Thyroid gland (tissue), 4 donors: ENCODE measurements at regions not wholly inside any gene's neighbourhood (a gene's known extent, or its start where the extent isn't known, plus 50 kb on each side); places are given as distances from the start of the nearest gene placed in this dataset.

Experiments used
- DNase-seq, 2 donors: peaks; one replicate each; pipeline ENCODE4 v3.0.0-alpha.2; 2019
- H3K27ac ChIP-seq, 3 donors: fragments of 200-600 bp; sonication (generic); 1 replicate in 2 of 3; 2 replicates in 1 of 3; pipeline ENCODE4 v1.5.1; 2016 to 2019; ENCODE audit warnings: mild to moderate bottlenecking in 1 of 3, moderate library complexity in 1 of 3
- H3K27me3 ChIP-seq: fragments of 200-600 bp; sonication (generic); one replicate; pipeline ENCODE4 v1.5.1; 2019
- H3K36me3 ChIP-seq, 2 donors: fragments of 200-600 bp; sonication (generic); one replicate each; pipeline ENCODE4 v1.5.1; 2016 to 2019
- H3K4me1 ChIP-seq, 2 donors: fragments of 200-600 bp; sonication (generic); one replicate each; pipeline ENCODE4 v1.5.1; 2017 to 2019
- H3K4me3 ChIP-seq, 3 donors: fragments of 200-600 bp; sonication (generic); replicated peaks in 1 of 3; 1 replicate in 2 of 3; 2 replicates in 1 of 3; pipeline ENCODE4 v1.5.1; 2016; ENCODE audit warnings: mild to moderate bottlenecking in 1 of 3
- H3K9me3 ChIP-seq: fragments of 200-600 bp; sonication (generic); one replicate; pipeline ENCODE4 v1.5.1; 2017
- POLR2A ChIP-seq, 2 donors: fragments of 450-650 bp; IDR thresholded peaks; one replicate each; pipeline ENCODE4 v1.6.1; 2017; ENCODE audit warnings: antibody characterized with exemption in 2 of 2, mild to moderate bottlenecking in 2 of 2, moderate library complexity in 1 of 2
- WGBS, 2 donors: methylation state at CpG; one replicate each; pipeline ENCODE4 v1.1.5; 2017; 5-methylcytosine and 5-hydroxymethylcytosine counted together
- intact Hi-C: fragments of 100-400 bp; cut with DNase I; formaldehyde crosslinking; loops from one replicate; pipeline ENCODE4 v1.15.1; 2023
- TF ChIP-seq, protein P1 (sequence below), 6 experiments: fragments of 200-600 bp in 3 of 6; fragments of 450-650 bp in 3 of 6; sonication (generic) in 3 of 6; IDR thresholded peaks; one replicate each; pipeline ENCODE4 v1.5.1; 2016 to 2019; ENCODE audit warnings: antibody characterized with exemption in 6 of 6, mild to moderate bottlenecking in 2 of 6, inconsistent platforms in 1 of 6, moderate library complexity in 1 of 6

- WGBS, 2 donors, result 63 to 72% methylated on average over 18 to 20 of the region's 20 CpGs
- H3K9me3 ChIP-seq, result no peaks in the 10 kb centered on the region
- H3K4me1 ChIP-seq, result no peaks in the 10 kb centered on the region
- no peak overlapping the region for H3K27ac ChIP-seq
- intact Hi-C loops, result no loop called here
- no peaks in the 10 kb centered on the region for H3K27me3 ChIP-seq
- no peaks in the 10 kb centered on the region for H3K36me3 ChIP-seq
- H3K4me3 ChIP-seq, result no peak overlapping the region
- no peak for DNase-seq
- TF ChIP-seq, protein P1, sequence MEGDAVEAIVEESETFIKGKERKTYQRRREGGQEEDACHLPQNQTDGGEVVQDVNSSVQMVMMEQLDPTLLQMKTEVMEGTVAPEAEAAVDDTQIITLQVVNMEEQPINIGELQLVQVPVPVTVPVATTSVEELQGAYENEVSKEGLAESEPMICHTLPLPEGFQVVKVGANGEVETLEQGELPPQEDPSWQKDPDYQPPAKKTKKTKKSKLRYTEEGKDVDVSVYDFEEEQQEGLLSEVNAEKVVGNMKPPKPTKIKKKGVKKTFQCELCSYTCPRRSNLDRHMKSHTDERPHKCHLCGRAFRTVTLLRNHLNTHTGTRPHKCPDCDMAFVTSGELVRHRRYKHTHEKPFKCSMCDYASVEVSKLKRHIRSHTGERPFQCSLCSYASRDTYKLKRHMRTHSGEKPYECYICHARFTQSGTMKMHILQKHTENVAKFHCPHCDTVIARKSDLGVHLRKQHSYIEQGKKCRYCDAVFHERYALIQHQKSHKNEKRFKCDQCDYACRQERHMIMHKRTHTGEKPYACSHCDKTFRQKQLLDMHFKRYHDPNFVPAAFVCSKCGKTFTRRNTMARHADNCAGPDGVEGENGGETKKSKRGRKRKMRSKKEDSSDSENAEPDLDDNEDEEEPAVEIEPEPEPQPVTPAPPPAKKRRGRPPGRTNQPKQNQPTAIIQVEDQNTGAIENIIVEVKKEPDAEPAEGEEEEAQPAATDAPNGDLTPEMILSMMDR (IDR thresholded peaks at IDR 0.05), result no peak
- TF ChIP-seq POLR2A (IDR thresholded peaks at IDR 0.05), result no peak
Observed at GRCh38 chr2:9692456-9693195, 61.8 kb upstream of the YWHAQ start.

DNA sequence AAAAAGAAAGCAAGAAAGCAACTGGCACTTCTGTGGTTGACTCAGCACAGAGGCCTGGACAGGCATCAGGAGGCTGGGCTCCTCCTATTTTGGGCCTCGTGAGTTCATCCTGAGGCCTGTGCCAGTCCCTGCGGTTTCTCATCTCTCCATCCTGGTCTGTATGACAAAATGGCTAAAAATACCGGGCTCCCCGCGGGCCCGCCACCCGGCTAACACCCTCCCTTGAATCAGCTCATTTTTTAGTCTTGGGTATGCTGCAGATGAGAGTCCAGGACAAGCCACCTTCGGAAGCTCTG lies 62.3 kb upstream of the YWHAQ start:
- intact Hi-C loops, result no loop called here
- H3K4me3 ChIP-seq, result no peak overlapping the region

GRCh38 chr2:9693646-9694045 lies 62.8 kb upstream of the YWHAQ start:
- no peak overlapping the region for H3K27ac ChIP-seq

More for the DNA sequence above, 62.3 kb upstream of the YWHAQ start:
- Histone ChIP-seq H3K9me3 (no peaks in the 10 kb centered on the region), H3K27me3 (no peaks in the 10 kb centered on the region), H3K4me1 (no peaks in the 10 kb centered on the region), H3K27ac (no peak overlapping the region), H3K36me3 (no peaks in the 10 kb centered on the region)
- 64 to 86% methylated on average over 8 of the region's 8 CpGs for WGBS, 2 donors
- TF ChIP-seq POLR2A (IDR thresholded peaks at IDR 0.05), result no peak
- TF ChIP-seq, protein P1 (IDR thresholded peaks at IDR 0.05), result no peak
- no peak for DNase-seq

GRCh38 chr2:9694661-9695234 lies 64.0 kb upstream of the YWHAQ start:
- no peaks in the 10 kb centered on the region for H3K36me3 ChIP-seq
- no peak for DNase-seq
- intact Hi-C loops, result no loop called here
- 81 to 91% methylated on average over 5 to 15 of the region's 17 CpGs for WGBS, 2 donors
- no peak overlapping the region for H3K4me3 ChIP-seq
- TF ChIP-seq, protein P1 (IDR thresholded peaks at IDR 0.05), result no peak
- TF ChIP-seq POLR2A (IDR thresholded peaks at IDR 0.05), result no peak
- no peak overlapping the region for H3K27ac ChIP-seq
- H3K9me3 ChIP-seq, result no peaks in the 10 kb centered on the region
- H3K4me1 ChIP-seq, result no peaks in the 10 kb centered on the region
- H3K27me3 ChIP-seq, result no peaks in the 10 kb centered on the region

More at GRCh38 chr2:9693646-9694045, 62.8 kb upstream of the YWHAQ start:
- 95 to 99% methylated on average over 16 of the region's 16 CpGs for WGBS, 2 donors
- no peaks in the 10 kb centered on the region for H3K4me1 ChIP-seq
- intact Hi-C loops, result no loop called here
- H3K4me3 ChIP-seq, result no peak overlapping the region
- H3K27me3 ChIP-seq, result no peaks in the 10 kb centered on the region
- no peak for DNase-seq
- no peaks in the 10 kb centered on the region for H3K9me3 ChIP-seq
- H3K36me3 ChIP-seq, result no peaks in the 10 kb centered on the region
- TF ChIP-seq POLR2A (IDR thresholded peaks at IDR 0.05), result no peak
- TF ChIP-seq, protein P1 (IDR thresholded peaks at IDR 0.05), result no peak

DNA sequence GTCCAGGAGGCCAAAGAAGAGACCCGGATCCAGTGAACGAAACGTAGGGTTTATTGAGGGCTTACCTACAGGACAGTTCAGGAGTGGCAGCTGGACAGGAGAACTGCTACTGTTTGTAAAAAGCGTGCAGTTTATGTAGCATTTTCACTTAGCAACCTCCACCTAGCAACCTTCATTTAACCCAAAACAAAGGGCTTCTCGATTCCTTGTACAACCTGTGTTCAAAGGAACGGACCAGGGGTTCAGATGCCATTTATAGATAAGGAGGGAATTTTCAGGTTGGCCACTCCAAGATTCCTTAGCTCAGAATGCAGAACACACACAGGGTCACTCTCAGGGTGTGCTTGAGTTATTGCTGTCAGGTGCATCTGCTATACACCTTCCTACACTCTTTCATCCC lies 65.1 kb upstream of the YWHAQ start:
- H3K27me3 ChIP-seq, result no peaks in the 10 kb centered on the region
- no peaks in the 10 kb centered on the region for H3K4me1 ChIP-seq
- no peak overlapping the region for H3K27ac ChIP-seq
- WGBS, 2 donors, result 32 to 39% methylated on average over 6 of the region's 6 CpGs
- no peak overlapping the region for H3K4me3 ChIP-seq
- H3K9me3 ChIP-seq, result no peaks in the 10 kb centered on the region
- intact Hi-C loops, result no loop called here
- H3K36me3 ChIP-seq, result no peaks in the 10 kb centered on the region
- TF ChIP-seq POLR2A (IDR thresholded peaks at IDR 0.05), result no peak
- TF ChIP-seq, protein P1 (IDR thresholded peaks at IDR 0.05), result no peak
- no peak for DNase-seq
